HG03558 (cell line): ENCODE measurements at regions not wholly inside any gene's neighbourhood (a gene's known extent, or its start where the extent isn't known, plus 50 kb on each side); places are given as distances from the start of the nearest gene placed in this dataset.
"Not testable (repeated sequence)": the region's sequence is repeated elsewhere in the genome, so short reads cannot be mapped to it uniquely, and the experiment has no call there.

Source experiments
- ATAC-seq: cut with Tn5 transposase; IDR thresholded peaks from one replicate; pipeline ENCODE4 v1.9.1; 2021; ENCODE audit warnings: moderate number of reproducible peaks; ENCODE audit not compliant: unreplicated experiment; ENCODE audit errors: extremely low read depth

GRCh38 chr5:109538692-109539091 is 128.9 kb upstream of the PJA2 start:
- ATAC-seq: not testable (repeated sequence)

GRCh38 chr5:109535090-109535489 is 125.3 kb upstream of the PJA2 start:
- ATAC-seq: not testable (repeated sequence)

- ATAC-seq: no peak
Measured at GRCh38 chr5:109533751-109534272, 124.0 kb upstream of the PJA2 start.

GRCh38 chr5:109532773-109533364 is 123.1 kb upstream of the PJA2 start:
- no peak for ATAC-seq

- ATAC-seq: no peak
Measured at GRCh38 chr5:109531262-109531661, 121.5 kb upstream of the PJA2 start.

GRCh38 chr5:109529987-109530386 is 120.2 kb upstream of the PJA2 start:
- ATAC-seq: no peak

GRCh38 chr5:109529520-109529919 is 119.7 kb upstream of the PJA2 start:
- ATAC-seq: no peak

- no peak for ATAC-seq
Measured at GRCh38 chr5:109524555-109524954, 114.8 kb upstream of the PJA2 start.

- no peak for ATAC-seq
Measured at GRCh38 chr5:109524026-109524425, 114.3 kb upstream of the PJA2 start.

- ATAC-seq: no peak
Measured at GRCh38 chr5:109522404-109522803, 112.6 kb upstream of the PJA2 start.

GRCh38 chr5:109519416-109519815 is 109.6 kb upstream of the PJA2 start:
- ATAC-seq: no peak

GRCh38 chr5:109516390-109516789 is 106.6 kb upstream of the PJA2 start:
- no peak for ATAC-seq

- no peak for ATAC-seq
Measured at GRCh38 chr5:109511980-109512734, 102.4 kb upstream of the PJA2 start.

- no peak for ATAC-seq
Measured at GRCh38 chr5:109506556-109506955, 96.8 kb upstream of the PJA2 start.

- ATAC-seq: no peak
Measured at GRCh38 chr5:109496112-109496511, 86.3 kb upstream of the PJA2 start.

- no peak for ATAC-seq
Measured at GRCh38 chr5:109487753-109488420, 78.1 kb upstream of the PJA2 start.

- ATAC-seq: no peak
Measured at GRCh38 chr5:109486200-109486804, 76.5 kb upstream of the PJA2 start.

GRCh38 chr5:109485030-109485429 is 75.3 kb upstream of the PJA2 start:
- no peak for ATAC-seq

GRCh38 chr5:109484597-109484996 is 74.8 kb upstream of the PJA2 start:
- ATAC-seq: no peak

- no peak for ATAC-seq
Measured at GRCh38 chr5:109483395-109483971, 73.7 kb upstream of the PJA2 start.
